Mesothelial cell of epicardium (in vitro differentiated cells): ENCODE measurements at regions not wholly inside any gene's neighbourhood (a gene's known extent, or its start where the extent isn't known, plus 50 kb on each side); places are given as distances from the start of the nearest gene placed in this dataset.

ENCODE experiments used
- DNase-seq, 2 experiments: peaks; one replicate each; pipeline ENCODE4 v3.0.0; 2021; ENCODE audit warnings: low spot score in 2 of 2; ENCODE audit not compliant: unreplicated experiment in 2 of 2
- H3K27ac Mint-ChIP-seq: 2 replicates; pipeline ENCODE4 v1.8.0; 2021; ENCODE audit warnings: mixed read lengths
- H3K27me3 Mint-ChIP-seq: 2 replicates; pipeline ENCODE4 v1.8.0; 2021; ENCODE audit warnings: low read depth, mixed read lengths
- H3K36me3 Mint-ChIP-seq: 2 replicates; pipeline ENCODE4 v1.8.0; 2021; ENCODE audit warnings: mixed read lengths
- H3K4me1 Mint-ChIP-seq: 2 replicates; pipeline ENCODE4 v1.8.0; 2021; ENCODE audit warnings: mixed read lengths
- H3K4me3 Mint-ChIP-seq: 2 replicates; pipeline ENCODE4 v1.8.0; 2021; ENCODE audit warnings: mild to moderate bottlenecking, moderate library complexity, mixed read lengths
- H3K9me3 Mint-ChIP-seq: 2 replicates; pipeline ENCODE4 v1.8.0; 2021; ENCODE audit warnings: mixed read lengths
- CTCF ChIP-seq: fragments of 200-600 bp; sonication (generic); IDR thresholded peaks from one replicate; pipeline ENCODE4 v1.5.0; 2021; ENCODE audit warnings: antibody characterized with exemption; ENCODE audit not compliant: unreplicated experiment

GRCh38 chr4:170623899-170624298, 534.1 kb upstream of the AADAT start:
- H3K9me3 Mint-ChIP-seq = peaks cover 20% of the 10 kb centered on the region
- peaks cover under 1% of the 10 kb centered on the region for H3K36me3 Mint-ChIP-seq
- no peaks in the 10 kb centered on the region for H3K27me3 Mint-ChIP-seq
- no peak overlapping the region for H3K27ac Mint-ChIP-seq
- no peak overlapping the region for H3K4me3 Mint-ChIP-seq
- H3K4me1 Mint-ChIP-seq = peaks cover 12% of the 10 kb centered on the region
- DNase-seq = no peak
- TF ChIP-seq CTCF = no peak

DNA sequence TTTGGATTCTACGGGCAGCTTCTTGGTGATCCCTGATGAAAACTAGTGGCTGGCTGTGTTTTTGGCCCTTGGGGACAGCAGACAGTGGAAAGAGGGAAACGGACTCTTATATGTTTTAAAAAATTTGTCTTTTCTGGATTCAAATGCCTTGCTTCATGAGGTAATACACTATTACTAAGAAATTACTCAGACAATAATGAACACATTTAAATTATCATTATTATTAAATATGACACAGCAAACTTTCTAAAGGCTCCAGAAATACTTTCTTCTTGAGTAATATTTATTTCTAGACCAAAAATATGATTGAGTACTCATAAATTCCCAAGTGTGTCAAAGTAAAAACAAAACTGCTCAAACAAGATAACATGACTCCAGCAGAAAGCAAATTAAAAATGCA, 520.7 kb upstream of the AADAT start:
- no peak overlapping the region for H3K27ac Mint-ChIP-seq
- no peaks in the 10 kb centered on the region for H3K27me3 Mint-ChIP-seq
- H3K9me3 Mint-ChIP-seq = peaks cover 21% of the 10 kb centered on the region
- TF ChIP-seq CTCF = no peak
- H3K4me3 Mint-ChIP-seq = no peak overlapping the region
- no peaks in the 10 kb centered on the region for H3K4me1 Mint-ChIP-seq
- no peak for DNase-seq
- H3K36me3 Mint-ChIP-seq = no peaks in the 10 kb centered on the region

DNA sequence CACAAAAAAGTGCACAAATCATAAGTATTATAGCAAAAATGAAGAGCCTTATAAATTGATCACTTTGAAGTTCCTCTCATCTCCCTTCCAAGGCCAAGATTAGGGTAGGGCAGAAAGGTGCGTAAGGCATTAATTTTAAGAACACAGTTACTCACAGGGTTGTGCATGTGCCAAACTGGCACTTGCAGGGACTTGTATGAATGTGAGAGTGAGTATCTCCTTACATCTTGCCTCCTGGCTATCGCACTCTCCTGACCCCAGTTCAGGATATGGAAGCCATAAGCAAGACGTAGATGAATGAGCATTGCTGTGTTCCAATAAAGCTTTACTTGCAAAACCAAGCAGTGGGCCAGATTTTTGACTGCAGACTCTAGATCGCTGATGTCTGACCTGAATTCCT, 510.1 kb upstream of the AADAT start:
- Mint-ChIP-seq H3K4me1 (no peaks in the 10 kb centered on the region), H3K4me3 (no peak overlapping the region), H3K9me3 (peaks cover 11% of the 10 kb centered on the region), H3K27ac (no peak overlapping the region), H3K27me3 (no peaks in the 10 kb centered on the region), H3K36me3 (no peaks in the 10 kb centered on the region)
- no peak for DNase-seq
- TF ChIP-seq CTCF = no peak

- no peaks in the 10 kb centered on the region for H3K27me3 Mint-ChIP-seq
- no peaks in the 10 kb centered on the region for H3K9me3 Mint-ChIP-seq
- no peak overlapping the region for H3K27ac Mint-ChIP-seq
- peaks cover 4% of the 10 kb centered on the region for H3K4me1 Mint-ChIP-seq
- no peaks in the 10 kb centered on the region for H3K36me3 Mint-ChIP-seq
- TF ChIP-seq CTCF = no peak
- no peak for DNase-seq
- no peak overlapping the region for H3K4me3 Mint-ChIP-seq
Observed at GRCh38 chr4:170591076-170591475, 501.3 kb upstream of the AADAT start.

DNA sequence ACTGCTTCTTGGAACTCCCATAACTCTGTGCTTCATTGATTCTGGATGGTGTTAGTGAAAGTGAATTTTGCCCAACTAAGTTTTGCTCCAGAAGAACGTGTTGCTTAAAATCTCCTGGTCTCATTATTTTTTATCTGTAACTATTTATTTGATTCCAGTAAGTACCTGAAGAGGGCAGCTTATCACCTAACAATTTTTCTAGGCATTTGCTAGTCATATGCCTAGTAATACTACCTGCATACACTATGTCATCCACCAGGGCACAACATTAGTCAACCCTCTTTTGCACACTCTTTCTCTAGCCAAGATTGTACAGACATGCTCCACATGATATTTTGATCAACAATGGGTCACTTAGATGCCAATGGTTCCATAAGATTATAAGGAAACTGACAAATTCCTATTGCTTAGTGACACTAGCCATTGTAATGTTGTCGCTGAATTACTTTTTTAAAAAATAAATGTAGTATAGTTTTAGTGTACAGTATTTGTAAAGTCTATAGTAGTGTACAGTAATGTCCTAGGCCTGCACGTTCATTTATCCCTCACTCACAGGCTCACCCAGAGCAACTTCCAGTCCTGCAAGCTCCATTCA, 499.9 kb upstream of the AADAT start:
- no peaks in the 10 kb centered on the region for H3K27me3 Mint-ChIP-seq
- TF ChIP-seq CTCF = peak; percentile 48
- no peaks in the 10 kb centered on the region for H3K36me3 Mint-ChIP-seq
- H3K9me3 Mint-ChIP-seq = no peaks in the 10 kb centered on the region
- no peak overlapping the region for H3K27ac Mint-ChIP-seq
- H3K4me1 Mint-ChIP-seq = peaks cover 11% of the 10 kb centered on the region
- no peak for DNase-seq
- H3K4me3 Mint-ChIP-seq = no peak overlapping the region

DNA sequence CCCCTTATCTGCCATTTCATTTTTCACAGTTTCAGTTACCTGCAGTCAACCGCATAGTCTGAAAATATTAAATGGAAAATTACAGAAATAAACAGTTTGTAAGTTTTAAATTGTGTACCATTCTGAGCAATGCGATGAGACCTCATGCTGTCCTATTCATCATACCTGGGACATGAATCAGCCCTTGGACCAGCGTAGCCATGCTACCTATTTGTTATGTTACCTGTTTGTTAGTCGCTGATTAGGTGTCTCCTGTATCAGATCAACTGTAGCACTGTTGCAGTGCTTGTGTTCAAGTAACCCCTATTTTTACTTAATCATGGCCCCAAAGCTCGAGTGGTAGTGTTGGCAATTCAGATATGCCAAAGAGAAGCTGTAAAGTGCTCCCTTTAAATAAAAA, 492.2 kb upstream of the AADAT start:
- Mint-ChIP-seq H3K9me3 (peaks cover 24% of the 10 kb centered on the region), H3K4me1 (peaks cover 12% of the 10 kb centered on the region), H3K4me3 (no peak overlapping the region), H3K27ac (no peak overlapping the region), H3K27me3 (no peaks in the 10 kb centered on the region), H3K36me3 (peaks cover 6% of the 10 kb centered on the region)
- no peak for TF ChIP-seq CTCF
- DNase-seq = no peak
